Endothelial cell of umbilical vein (primary cell): ENCODE measurements at regions not wholly inside any gene's neighbourhood (a gene's known extent, or its start where the extent isn't known, plus 50 kb on each side); places are given as distances from the start of the nearest gene placed in this dataset.
"Not testable (repeated sequence)": the region's sequence is repeated elsewhere in the genome, so short reads cannot be mapped to it uniquely, and the experiment has no call there.

Experiments
- BruUV-seq: library from RNA; stranded (reverse); fragments of 400-500 nt; replicated peaks from 2 replicates; lab custom pipeline; 2021; lab: Mats Ljungman, UMichigan
- CTCF ChIA-PET: fragments of 300-600, 350-600 bp; sonication (Branson Sonifier 250); formaldehyde crosslinking; loops from one replicate; lab custom pipeline; 2021; ENCODE audit warnings: antibody characterized with exemption, inconsistent platforms; lab: Charles Lee
- POLR2A ChIA-PET: fragments of 300-600, 350-600 bp; sonication (Branson Sonifier 250); formaldehyde crosslinking; loops from one replicate; lab custom pipeline; 2021; ENCODE audit warnings: antibody characterized with exemption, inconsistent platforms; lab: Charles Lee
- DNase-seq: peaks from one replicate; pipeline ENCODE4 v3.0.0-alpha.2; 2011; ENCODE audit warnings: low read depth, low spot score
- FAIRE-seq: peaks from 2 replicates; lab custom pipeline; 2011; peaks lifted over from hg19 to GRCh38; lab: Jason Lieb, UNC
- H2AFZ ChIP-seq: 2 replicates; pipeline ENCODE4 v1.6.0; 2012; ENCODE audit warnings: low read depth, low read length, control low read depth, inconsistent platforms
- H3K27ac ChIP-seq: 2 replicates; pipeline ENCODE4 v1.5.1; 2011; ENCODE audit warnings: low read depth, mild to moderate bottlenecking, control low read depth, low read length, moderate library complexity; ENCODE audit not compliant: insufficient read depth
- H3K27me3 ChIP-seq, 2 experiments: 2 replicates each; pipeline versions ENCODE4 v1.6.0 to v1.6.1; 2011; ENCODE audit warnings: low read length in 2 of 2, mixed read lengths in 1 of 2; ENCODE audit not compliant: control insufficient read depth in 2 of 2, insufficient read depth in 2 of 2
- H3K36me3 ChIP-seq, 2 experiments: 2 replicates in 1 of 2; 3 replicates in 1 of 2; pipeline ENCODE4 v1.5.1; 2011; ENCODE audit warnings: low read length in 2 of 2, mild to moderate bottlenecking in 1 of 2, moderate library complexity in 1 of 2; ENCODE audit not compliant: control insufficient read depth in 2 of 2, insufficient read depth in 2 of 2; ENCODE audit errors: extremely low read depth in 1 of 2
- H3K4me1 ChIP-seq: 3 replicates; pipeline ENCODE4 v1.5.1; 2011; ENCODE audit warnings: mild to moderate bottlenecking, low read length; ENCODE audit not compliant: control insufficient read depth, insufficient read depth; ENCODE audit errors: extremely low read depth
- H3K4me2 ChIP-seq: 2 replicates; pipeline ENCODE4 v1.6.1; 2011; ENCODE audit warnings: low read length, control low read depth, mixed read lengths; ENCODE audit not compliant: insufficient read depth
- H3K4me3 ChIP-seq, 3 experiments: fragments of 200-600 bp in 1 of 3; sonication (generic), shearing (Covaris generic) in 1 of 3; replicated peaks in 1 of 3; 2 replicates each; pipeline ENCODE4 v1.5.1; 2011 to 2016; ENCODE audit warnings: control low read depth in 3 of 3, low read length in 3 of 3, mild to moderate bottlenecking in 2 of 3, inconsistent platforms in 1 of 3, low read depth in 1 of 3, moderate library complexity in 1 of 3; ENCODE audit not compliant: insufficient read depth in 1 of 3
- H3K79me2 ChIP-seq: 2 replicates; pipeline ENCODE4 v1.6.0; 2012; ENCODE audit warnings: low read length, inconsistent platforms; ENCODE audit not compliant: control insufficient read depth, insufficient read depth
- H3K9ac ChIP-seq: replicated peaks from 2 replicates; pipeline ENCODE3; 2011; ENCODE audit warnings: low read length, control low read depth; ENCODE audit not compliant: insufficient read depth; ENCODE audit errors: extremely low read depth
- H3K9me1 ChIP-seq: replicated peaks from 3 replicates; pipeline ENCODE4 v1.6.0; 2011; ENCODE audit warnings: mild to moderate bottlenecking, low read length; ENCODE audit not compliant: control insufficient read depth, insufficient read depth; ENCODE audit errors: extremely low read depth
- H3K9me3 ChIP-seq: replicated peaks from 2 replicates; pipeline ENCODE4 v1.5.1; 2012; ENCODE audit warnings: low read length, inconsistent platforms; ENCODE audit not compliant: control insufficient read depth, insufficient read depth
- H4K20me1 ChIP-seq: replicated peaks from 2 replicates; pipeline ENCODE3; 2011; ENCODE audit warnings: mild to moderate bottlenecking, low read length; ENCODE audit not compliant: control insufficient read depth, insufficient read depth; ENCODE audit errors: extremely low read depth
- CTCF ChIP-seq, 2 donors: IDR thresholded peaks; 1 replicate in 1 of 2; 2 replicates in 1 of 2; pipeline ENCODE4 v1.5.1; 2011; ENCODE audit warnings: low read length in 2 of 2, mild to moderate bottlenecking in 2 of 2, moderate library complexity in 2 of 2, control low read depth in 1 of 2, inconsistent platforms in 1 of 2, low read depth in 1 of 2; ENCODE audit not compliant: insufficient read depth in 1 of 2; ENCODE audit errors: extremely low read depth in 1 of 2
- EZH2 ChIP-seq: IDR thresholded peaks from 2 replicates; pipeline ENCODE4 v1.6.1; 2012; ENCODE audit warnings: borderline replicate concordance, low read depth, mild to moderate bottlenecking, moderate library complexity, low read length, inconsistent platforms; ENCODE audit not compliant: severe bottlenecking
- FOS ChIP-seq: IDR thresholded peaks from 2 replicates; pipeline ENCODE4 v1.6.1; 2011; ENCODE audit warnings: mild to moderate bottlenecking, low read length, moderate library complexity, borderline replicate concordance; ENCODE audit not compliant: insufficient read depth
- GATA2 ChIP-seq: IDR thresholded peaks from 2 replicates; pipeline ENCODE4 v1.7.0; 2011; ENCODE audit warnings: low read depth, mild to moderate bottlenecking, moderate library complexity, mixed read lengths, low read length; ENCODE audit not compliant: insufficient read length, insufficient read depth
- JUN ChIP-seq: IDR thresholded peaks from 2 replicates; pipeline ENCODE4 v1.6.1; 2011; ENCODE audit warnings: borderline replicate concordance, low read depth; ENCODE audit not compliant: insufficient read length, insufficient read depth
- MYC ChIP-seq: IDR thresholded peaks from one replicate; pipeline ENCODE4 v1.6.1; 2011; ENCODE audit warnings: mild to moderate bottlenecking, low read depth, low read length
- POLR2A ChIP-seq: IDR thresholded peaks from 2 replicates; pipeline ENCODE4 v1.6.1; 2012; ENCODE audit warnings: low read depth, mild to moderate bottlenecking, control low read depth, low read length
- POLR2AphosphoS5 ChIP-seq: IDR thresholded peaks from 2 replicates; pipeline ENCODE4 v1.6.1; 2012; ENCODE audit warnings: low read depth, mild to moderate bottlenecking, control low read depth, low read length, moderate library complexity; ENCODE audit not compliant: insufficient read depth
- dilution Hi-C: fragments of 300-500 bp; cut with MboI; formaldehyde crosslinking; loops from one replicate; pipeline ENCODE4 v1.15.0; 2019; ENCODE audit warnings: low sequenced_read_pairs; ENCODE audit not compliant: extremely low pct_ligation_motif_present
- intact Hi-C: fragments of 100-400 bp; cut with micrococcal nuclease; formaldehyde crosslinking; loops from one replicate; pipeline ENCODE4 v1.10.0; 2022
- TF ChIP-seq, protein P1 (sequence below): IDR thresholded peaks from 2 replicates; pipeline ENCODE4 v1.6.1; 2011; ENCODE audit not compliant: insufficient read depth, insufficient read length

GRCh38 chr11:122559734-122560382 lies 95.7 kb upstream of the UBASH3B start:
- Histone ChIP-seq H4K20me1 (no peaks in the 10 kb centered on the region), H3K9me1 (no peaks in the 10 kb centered on the region), H3K9me3 (no peaks in the 10 kb centered on the region), H3K27ac (no peak overlapping the region), H3K79me2 (no peaks in the 10 kb centered on the region), H3K4me3 (no peak overlapping the region), H3K27me3 (no peaks in the 10 kb centered on the region), H2AFZ (no peak overlapping the region), H3K4me2 (no peak overlapping the region), H3K36me3 (no peaks in the 10 kb centered on the region), H3K4me1 (no peaks in the 10 kb centered on the region), H3K9ac (no peak overlapping the region)
- ChIA-PET POLR2A (no interaction called here), CTCF (no interaction called here)
- dilution Hi-C loops (no loop called here), intact Hi-C loops (no loop called here)
- no peak for DNase-seq
- BruUV-seq, result no TSS peak
- no peak for FAIRE-seq
- TF ChIP-seq CTCF (IDR thresholded peaks at IDR 0.05; ENCODE audit: extremely low read depth in 1 of 2, insufficient read depth in 1 of 2, low read depth in 1 of 2, low read length in 2 of 2) (no peak), MYC (no peak), POLR2A (no peak), JUN (no peak), EZH2 (no peak), GATA2 (no peak), FOS (no peak), POLR2AphosphoS5 (no peak)
- TF ChIP-seq, protein P1, sequence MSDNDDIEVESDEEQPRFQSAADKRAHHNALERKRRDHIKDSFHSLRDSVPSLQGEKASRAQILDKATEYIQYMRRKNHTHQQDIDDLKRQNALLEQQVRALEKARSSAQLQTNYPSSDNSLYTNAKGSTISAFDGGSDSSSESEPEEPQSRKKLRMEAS, result no peak

DNA sequence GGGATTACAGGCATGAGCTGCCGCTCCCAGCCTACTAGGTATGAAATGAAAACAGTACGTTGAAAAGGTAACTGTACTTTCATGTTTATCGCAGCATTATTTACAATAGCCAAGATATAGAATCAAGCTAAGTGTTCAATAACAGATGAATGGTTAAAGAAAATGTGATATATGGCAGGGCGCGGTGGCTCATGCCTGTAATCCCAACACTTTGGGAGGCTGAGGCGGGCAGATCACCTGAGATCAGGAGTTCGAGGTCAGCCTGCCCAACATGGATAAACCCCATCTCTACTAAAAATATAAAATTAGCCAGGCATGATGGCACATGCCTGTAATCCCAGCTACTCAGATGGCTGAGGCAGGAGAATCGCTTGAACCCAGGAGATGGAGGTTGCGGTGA lies 96.3 kb upstream of the UBASH3B start:
- H2AFZ ChIP-seq, intact Hi-C loops, H3K4me2 ChIP-seq, FAIRE-seq, H3K27ac ChIP-seq, H3K9me1 ChIP-seq, H3K79me2 ChIP-seq, H4K20me1 ChIP-seq, H3K4me1 ChIP-seq, DNase-seq, POLR2A ChIA-PET, H3K27me3 ChIP-seq, dilution Hi-C loops, BruUV-seq, H3K4me3 ChIP-seq, CTCF ChIA-PET, H3K36me3 ChIP-seq, H3K9me3 ChIP-seq, H3K9ac ChIP-seq: not testable (repeated sequence)

DNA sequence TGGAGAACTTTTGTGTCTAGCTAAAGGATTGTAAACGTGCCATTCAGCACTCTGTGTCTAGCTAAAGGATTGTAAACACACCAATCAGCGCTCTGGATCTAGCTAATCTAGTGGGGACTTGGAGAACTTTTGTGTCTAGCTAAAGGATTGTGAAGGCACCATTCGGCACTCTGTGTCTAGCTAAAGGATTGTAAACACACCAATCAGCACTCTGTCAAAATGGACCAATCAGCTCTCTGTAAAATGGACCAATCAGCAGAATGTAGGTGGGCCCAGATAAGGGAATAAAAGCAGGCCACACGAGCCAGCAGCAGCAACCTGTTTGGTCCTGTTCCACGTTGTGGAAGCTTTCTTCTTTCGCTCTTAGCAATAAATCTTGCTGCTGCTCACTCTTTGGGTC lies 98.4 kb upstream of the UBASH3B start:
- H4K20me1 ChIP-seq, DNase-seq, intact Hi-C loops, BruUV-seq, H3K27me3 ChIP-seq, H3K4me1 ChIP-seq, FAIRE-seq, dilution Hi-C loops, H3K36me3 ChIP-seq, H3K4me3 ChIP-seq, H2AFZ ChIP-seq, H3K4me2 ChIP-seq, POLR2A ChIA-PET, H3K79me2 ChIP-seq, H3K9me3 ChIP-seq, H3K27ac ChIP-seq, H3K9me1 ChIP-seq, H3K9ac ChIP-seq: not testable (repeated sequence)
- CTCF ChIA-PET, result interaction anchor here (0.6 to 1.5 kb wide), 9 partner anchors 11 to 902 kb away, joined by 3 to 12 read pairs (median 3); no protein-coding TSS in a partner anchor
